ENCODE measurements at regions not wholly inside any gene's neighbourhood (a gene's known extent, or its start where the extent isn't known, plus 50 kb on each side); places are given as distances from the start of the nearest gene placed in this dataset.
"Not testable (repeated sequence)": the region's sequence is repeated elsewhere in the genome, so short reads cannot be mapped to it uniquely, and the experiment has no call there.

- DNase-seq: not testable (repeated sequence)
Measured at GRCh38 chr10:42533866-42534265, 104.5 kb downstream of the ZNF33B start.

GRCh38 chr10:42532996-42533395 lies 105.4 kb downstream of the ZNF33B start:
- DNase-seq: no peak

GRCh38 chr10:42523098-42523497 lies 115.3 kb downstream of the ZNF33B start:
- DNase-seq: no peak

- DNase-seq: no peak
Measured at GRCh38 chr10:42519761-42520460, 118.5 kb downstream of the ZNF33B start.

- DNase-seq: no peak
Measured at GRCh38 chr10:42519079-42519478, 119.3 kb downstream of the ZNF33B start.

- DNase-seq: no peak
Measured at GRCh38 chr10:42513921-42514320, 124.4 kb downstream of the ZNF33B start.

GRCh38 chr10:42491801-42492200 lies 146.6 kb downstream of the ZNF33B start:
- no peak for DNase-seq

GRCh38 chr10:42491001-42491592 lies 147.3 kb downstream of the ZNF33B start:
- no peak for DNase-seq

GRCh38 chr10:42490368-42490767 lies 148.0 kb downstream of the ZNF33B start:
- no peak for DNase-seq

- DNase-seq: no peak
Measured at GRCh38 chr10:42488416-42488815, 150.0 kb downstream of the ZNF33B start.

GRCh38 chr10:42482411-42482810 lies 156.0 kb downstream of the ZNF33B start:
- no peak for DNase-seq

- DNase-seq: no peak
Measured at GRCh38 chr10:42479057-42479456, 159.3 kb downstream of the ZNF33B start.

- no peak for DNase-seq
Measured at GRCh38 chr10:42477170-42477569, 161.2 kb downstream of the ZNF33B start.

- DNase-seq: no peak
Measured at GRCh38 chr10:42476101-42476500, 162.3 kb downstream of the ZNF33B start.

- DNase-seq: no peak
Measured at GRCh38 chr10:42475168-42476098, 162.9 kb downstream of the ZNF33B start.

- no peak for DNase-seq
Measured at GRCh38 chr10:42454313-42454712, 184.1 kb downstream of the ZNF33B start.

- DNase-seq: no peak
Measured at GRCh38 chr10:42431095-42431494, 207.3 kb downstream of the ZNF33B start.

- DNase-seq: no peak
Measured at GRCh38 chr10:42428534-42428933, 209.8 kb downstream of the ZNF33B start.

- no peak for DNase-seq
Measured at GRCh38 chr10:42422911-42423310, 215.5 kb downstream of the ZNF33B start.

GRCh38 chr10:42421812-42422211 lies 216.6 kb downstream of the ZNF33B start:
- DNase-seq: no peak

- no peak for DNase-seq
Measured at GRCh38 chr10:42419789-42420188, 218.6 kb downstream of the ZNF33B start.

- DNase-seq: no peak
Measured at GRCh38 chr10:42380926-42381547, 257.3 kb downstream of the ZNF33B start.

GRCh38 chr10:42367532-42368230 lies 270.7 kb downstream of the ZNF33B start:
- DNase-seq: no peak
